A204.1 (cell line): ENCODE measurements at regions not wholly inside any gene's neighbourhood (a gene's known extent, or its start where the extent isn't known, plus 50 kb on each side); places are given as distances from the start of the nearest gene placed in this dataset.
"Not testable (repeated sequence)": the region's sequence is repeated elsewhere in the genome, so short reads cannot be mapped to it uniquely, and the experiment has no call there.

ENCODE experiments used
- FAIRE-seq: peaks from 2 replicates; lab custom pipeline; 2012; peaks lifted over from hg19 to GRCh38; lab: Jason Lieb, UNC

- no peak for FAIRE-seq
Measured at GRCh38 chr3:96324087-96324486, 490.3 kb upstream of the EPHA6 start.

- FAIRE-seq: no peak
Measured at GRCh38 chr3:96330795-96331194, 483.6 kb upstream of the EPHA6 start.

- peak; percentile 3 for FAIRE-seq
Measured at GRCh38 chr3:96331341-96331740, 483.1 kb upstream of the EPHA6 start.

GRCh38 chr3:96334779-96335178, 479.6 kb upstream of the EPHA6 start:
- no peak for FAIRE-seq

- FAIRE-seq: no peak
Measured at GRCh38 chr3:96347289-96347688, 467.1 kb upstream of the EPHA6 start.

GRCh38 chr3:96351598-96351997, 462.8 kb upstream of the EPHA6 start:
- not testable (repeated sequence) for FAIRE-seq

- FAIRE-seq: no peak
Measured at GRCh38 chr3:96354106-96354505, 460.3 kb upstream of the EPHA6 start.

- FAIRE-seq: no peak
Measured at GRCh38 chr3:96354742-96355141, 459.7 kb upstream of the EPHA6 start.

GRCh38 chr3:96361241-96361640, 453.2 kb upstream of the EPHA6 start:
- FAIRE-seq: no peak

- FAIRE-seq: no peak
Measured at GRCh38 chr3:96370637-96371036, 443.8 kb upstream of the EPHA6 start.

GRCh38 chr3:96410006-96410730, 404.2 kb upstream of the EPHA6 start:
- FAIRE-seq: no peak

GRCh38 chr3:96416549-96417255, 397.7 kb upstream of the EPHA6 start:
- no peak for FAIRE-seq

- no peak for FAIRE-seq
Measured at GRCh38 chr3:96428097-96428496, 386.3 kb upstream of the EPHA6 start.

GRCh38 chr3:96430079-96430478, 384.3 kb upstream of the EPHA6 start:
- no peak for FAIRE-seq

- no peak for FAIRE-seq
Measured at GRCh38 chr3:96434651-96435050, 379.7 kb upstream of the EPHA6 start.

GRCh38 chr3:96449346-96449745, 365.0 kb upstream of the EPHA6 start:
- no peak for FAIRE-seq

GRCh38 chr3:96449803-96450202, 364.6 kb upstream of the EPHA6 start:
- no peak for FAIRE-seq

- FAIRE-seq: no peak
Measured at GRCh38 chr3:96450699-96451098, 363.7 kb upstream of the EPHA6 start.

GRCh38 chr3:96465521-96465920, 348.9 kb upstream of the EPHA6 start:
- no peak for FAIRE-seq

- no peak for FAIRE-seq
Measured at GRCh38 chr3:96466441-96466840, 348.0 kb upstream of the EPHA6 start.

- FAIRE-seq: no peak
Measured at GRCh38 chr3:96467639-96468038, 346.8 kb upstream of the EPHA6 start.

GRCh38 chr3:96478496-96478895, 335.9 kb upstream of the EPHA6 start:
- no peak for FAIRE-seq

GRCh38 chr3:96480881-96481280, 333.5 kb upstream of the EPHA6 start:
- no peak for FAIRE-seq

GRCh38 chr3:96483191-96483590, 331.2 kb upstream of the EPHA6 start:
- not testable (repeated sequence) for FAIRE-seq
